Transverse colon (tissue), 4 donors: ENCODE measurements at regions not wholly inside any gene's neighbourhood (a gene's known extent, or its start where the extent isn't known, plus 50 kb on each side); places are given as distances from the start of the nearest gene placed in this dataset.

Experiments used
- CTCF ChIP-seq, 5 experiments: fragments of 200-600 bp in 3 of 5; fragments of 450-650 bp in 2 of 5; sonication (generic) in 3 of 5; IDR thresholded peaks; 1 replicate in 2 of 5; 2 replicates in 3 of 5; pipeline ENCODE4 v1.5.1; 2016 to 2017; ENCODE audit warnings: antibody characterized with exemption in 5 of 5, inconsistent platforms in 3 of 5, mild to moderate bottlenecking in 2 of 5, moderate library complexity in 1 of 5
- EP300 ChIP-seq: sonication (generic); formaldehyde crosslinking; IDR thresholded peaks from one replicate; pipeline ENCODE4 v1.6.1; 2017; ENCODE audit warnings: antibody characterized with exemption, low read depth
- POLR2A ChIP-seq: fragments of 450-650 bp; IDR thresholded peaks from one replicate; pipeline ENCODE4 v1.6.1; 2016; ENCODE audit warnings: antibody characterized with exemption, mild to moderate bottlenecking, moderate library complexity
- POLR2AphosphoS5 ChIP-seq, 3 donors: sonication (generic); formaldehyde crosslinking; IDR thresholded peaks; one replicate each; pipeline ENCODE4 v1.6.1; 2016; ENCODE audit warnings: antibody characterized with exemption in 3 of 3

DNA sequence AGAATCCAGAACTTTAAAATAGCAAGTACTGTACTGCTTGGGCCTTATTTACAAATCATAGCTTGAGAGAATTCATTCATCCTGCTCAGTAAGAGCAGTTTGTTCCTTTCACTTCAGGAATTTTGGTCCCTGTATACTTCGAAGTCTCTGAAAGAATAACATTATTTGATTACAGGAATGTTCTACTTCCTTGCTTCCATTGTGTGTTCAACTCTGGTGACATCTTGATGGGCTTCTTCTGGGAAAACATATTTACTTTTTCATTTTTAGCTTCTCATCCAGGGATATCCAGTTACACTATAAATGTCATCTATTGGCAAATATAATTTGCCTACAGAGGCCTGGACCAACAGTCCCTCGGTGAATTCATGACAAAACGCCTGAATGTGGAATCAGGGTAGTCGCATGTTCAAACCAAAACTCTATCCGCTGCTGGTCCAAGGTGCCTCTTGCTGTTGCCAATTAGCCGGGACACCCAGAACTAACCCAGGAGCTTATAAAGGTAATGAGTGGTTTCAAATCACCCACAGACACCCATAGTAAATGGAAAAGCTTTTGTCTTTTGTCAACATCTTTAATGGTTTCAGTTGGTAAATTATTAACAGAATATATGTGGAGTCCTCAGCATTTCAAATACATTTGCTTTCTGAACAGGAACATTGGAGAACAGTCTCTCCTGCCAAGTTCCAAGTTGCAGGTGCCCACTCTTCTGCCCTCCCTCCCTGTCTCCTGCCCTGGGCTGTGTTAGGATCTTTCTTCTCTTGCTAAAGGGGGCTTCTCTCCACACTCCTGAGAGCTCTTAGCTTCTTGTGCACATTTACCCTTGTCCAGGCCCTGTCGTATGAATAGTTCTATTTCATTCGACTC is 162.5 kb upstream of the CITED2 start:
- TF ChIP-seq POLR2A (no peak), EP300 (no peak), CTCF (IDR thresholded peaks at IDR 0.05) (no peak), POLR2AphosphoS5 (IDR thresholded peaks at IDR 0.05) (no peak)
